ENCODE measurements at regions not wholly inside any gene's neighbourhood (a gene's known extent, or its start where the extent isn't known, plus 50 kb on each side); places are given as distances from the start of the nearest gene placed in this dataset.
A peak's percentile ranks its signal among the peaks of the same experiment; 100 is the strongest.

DNA sequence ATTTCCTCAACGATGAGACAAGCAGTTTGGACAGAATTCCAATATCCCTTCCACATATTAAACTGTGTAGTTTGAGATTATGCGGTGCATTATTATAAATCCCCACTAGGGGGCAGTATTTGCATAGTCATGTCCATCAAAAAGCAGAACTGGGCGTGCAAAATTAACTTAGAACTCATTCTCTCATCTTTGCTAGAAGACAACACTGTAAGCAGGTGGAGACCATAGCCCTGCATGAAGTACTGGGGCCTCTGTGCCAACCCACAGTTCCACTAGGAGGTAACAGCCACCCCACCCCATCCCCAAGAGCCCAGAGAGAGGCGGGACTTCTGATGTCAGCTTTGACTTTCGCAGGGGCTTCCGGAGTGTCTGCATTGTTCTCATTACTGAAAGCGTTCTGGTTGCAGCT, 106.6 kb upstream of the TMC3 start (continued):
- TF ChIP-seq, protein P1, sequence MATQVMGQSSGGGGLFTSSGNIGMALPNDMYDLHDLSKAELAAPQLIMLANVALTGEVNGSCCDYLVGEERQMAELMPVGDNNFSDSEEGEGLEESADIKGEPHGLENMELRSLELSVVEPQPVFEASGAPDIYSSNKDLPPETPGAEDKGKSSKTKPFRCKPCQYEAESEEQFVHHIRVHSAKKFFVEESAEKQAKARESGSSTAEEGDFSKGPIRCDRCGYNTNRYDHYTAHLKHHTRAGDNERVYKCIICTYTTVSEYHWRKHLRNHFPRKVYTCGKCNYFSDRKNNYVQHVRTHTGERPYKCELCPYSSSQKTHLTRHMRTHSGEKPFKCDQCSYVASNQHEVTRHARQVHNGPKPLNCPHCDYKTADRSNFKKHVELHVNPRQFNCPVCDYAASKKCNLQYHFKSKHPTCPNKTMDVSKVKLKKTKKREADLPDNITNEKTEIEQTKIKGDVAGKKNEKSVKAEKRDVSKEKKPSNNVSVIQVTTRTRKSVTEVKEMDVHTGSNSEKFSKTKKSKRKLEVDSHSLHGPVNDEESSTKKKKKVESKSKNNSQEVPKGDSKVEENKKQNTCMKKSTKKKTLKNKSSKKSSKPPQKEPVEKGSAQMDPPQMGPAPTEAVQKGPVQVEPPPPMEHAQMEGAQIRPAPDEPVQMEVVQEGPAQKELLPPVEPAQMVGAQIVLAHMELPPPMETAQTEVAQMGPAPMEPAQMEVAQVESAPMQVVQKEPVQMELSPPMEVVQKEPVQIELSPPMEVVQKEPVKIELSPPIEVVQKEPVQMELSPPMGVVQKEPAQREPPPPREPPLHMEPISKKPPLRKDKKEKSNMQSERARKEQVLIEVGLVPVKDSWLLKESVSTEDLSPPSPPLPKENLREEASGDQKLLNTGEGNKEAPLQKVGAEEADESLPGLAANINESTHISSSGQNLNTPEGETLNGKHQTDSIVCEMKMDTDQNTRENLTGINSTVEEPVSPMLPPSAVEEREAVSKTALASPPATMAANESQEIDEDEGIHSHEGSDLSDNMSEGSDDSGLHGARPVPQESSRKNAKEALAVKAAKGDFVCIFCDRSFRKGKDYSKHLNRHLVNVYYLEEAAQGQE (IDR thresholded peaks at IDR 0.05; ENCODE audit: borderline replicate concordance): peak; percentile 82; the same call in 1 of the 2 replicates
- TF ChIP-seq, protein P1 (CRISPR knock-in tag; IDR thresholded peaks at IDR 0.05; ENCODE audit: low read depth): no peak
- peak; percentile 20; the same call in 1 of the 2 replicates for TF ChIP-seq NFE2L1 (tag; IDR thresholded peaks at IDR 0.05; ENCODE audit: borderline replicate concordance, low read depth)
- TF ChIP-seq CBFA2T2 (conservative IDR thresholded peaks at IDR 0.05): no peak
- peak; percentile 85 to 95 for TF ChIP-seq RAD21 (CRISPR knock-in tag; conservative IDR thresholded peaks at IDR 0.05 in 1 of 2, IDR thresholded peaks at IDR 0.05 in 1 of 2)
- TF ChIP-seq SPI1 (IDR thresholded peaks at IDR 0.05; ENCODE audit: borderline replicate concordance, low read depth, low read length): peak; percentile 97
- TF ChIP-seq, protein P2, sequence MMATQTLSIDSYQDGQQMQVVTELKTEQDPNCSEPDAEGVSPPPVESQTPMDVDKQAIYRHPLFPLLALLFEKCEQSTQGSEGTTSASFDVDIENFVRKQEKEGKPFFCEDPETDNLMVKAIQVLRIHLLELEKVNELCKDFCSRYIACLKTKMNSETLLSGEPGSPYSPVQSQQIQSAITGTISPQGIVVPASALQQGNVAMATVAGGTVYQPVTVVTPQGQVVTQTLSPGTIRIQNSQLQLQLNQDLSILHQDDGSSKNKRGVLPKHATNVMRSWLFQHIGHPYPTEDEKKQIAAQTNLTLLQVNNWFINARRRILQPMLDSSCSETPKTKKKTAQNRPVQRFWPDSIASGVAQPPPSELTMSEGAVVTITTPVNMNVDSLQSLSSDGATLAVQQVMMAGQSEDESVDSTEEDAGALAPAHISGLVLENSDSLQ (IDR thresholded peaks at IDR 0.05): peak; percentile 51; the same call in 1 of the 2 replicates
- peak; percentile 33; the same call in 1 of the 2 replicates for TF ChIP-seq ARID2 (IDR thresholded peaks at IDR 0.05)
- peak; percentile 69 for TF ChIP-seq SMC3 (conservative IDR thresholded peaks at IDR 0.05; ENCODE audit: insufficient read depth, low read depth, low read length)
- TF ChIP-seq, protein P3, sequence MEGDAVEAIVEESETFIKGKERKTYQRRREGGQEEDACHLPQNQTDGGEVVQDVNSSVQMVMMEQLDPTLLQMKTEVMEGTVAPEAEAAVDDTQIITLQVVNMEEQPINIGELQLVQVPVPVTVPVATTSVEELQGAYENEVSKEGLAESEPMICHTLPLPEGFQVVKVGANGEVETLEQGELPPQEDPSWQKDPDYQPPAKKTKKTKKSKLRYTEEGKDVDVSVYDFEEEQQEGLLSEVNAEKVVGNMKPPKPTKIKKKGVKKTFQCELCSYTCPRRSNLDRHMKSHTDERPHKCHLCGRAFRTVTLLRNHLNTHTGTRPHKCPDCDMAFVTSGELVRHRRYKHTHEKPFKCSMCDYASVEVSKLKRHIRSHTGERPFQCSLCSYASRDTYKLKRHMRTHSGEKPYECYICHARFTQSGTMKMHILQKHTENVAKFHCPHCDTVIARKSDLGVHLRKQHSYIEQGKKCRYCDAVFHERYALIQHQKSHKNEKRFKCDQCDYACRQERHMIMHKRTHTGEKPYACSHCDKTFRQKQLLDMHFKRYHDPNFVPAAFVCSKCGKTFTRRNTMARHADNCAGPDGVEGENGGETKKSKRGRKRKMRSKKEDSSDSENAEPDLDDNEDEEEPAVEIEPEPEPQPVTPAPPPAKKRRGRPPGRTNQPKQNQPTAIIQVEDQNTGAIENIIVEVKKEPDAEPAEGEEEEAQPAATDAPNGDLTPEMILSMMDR (IDR thresholded peaks at IDR 0.05 in 2 of 3, conservative IDR thresholded peaks at IDR 0.05 in 1 of 3; ENCODE audit: insufficient read depth in 2 of 3, low read depth in 1 of 3, low read length in 3 of 3): peak; percentile 50 to 87 (median 79); a peak in 5 of 6 replicates
- no peak for TF ChIP-seq BRF1 (IDR thresholded peaks at IDR 0.05; ENCODE audit: borderline replicate concordance, extremely low read depth, insufficient read length)
- TF ChIP-seq MAFK (IDR thresholded peaks at IDR 0.05; ENCODE audit: low read length): peak; percentile 21; the same call in 1 of the 2 replicates
